ENCODE measurements at regions not wholly inside any gene's neighbourhood (a gene's known extent, or its start where the extent isn't known, plus 50 kb on each side); places are given as distances from the start of the nearest gene placed in this dataset.
"Not testable (repeated sequence)": the region's sequence is repeated elsewhere in the genome, so short reads cannot be mapped to it uniquely, and the experiment has no call there.

DNA sequence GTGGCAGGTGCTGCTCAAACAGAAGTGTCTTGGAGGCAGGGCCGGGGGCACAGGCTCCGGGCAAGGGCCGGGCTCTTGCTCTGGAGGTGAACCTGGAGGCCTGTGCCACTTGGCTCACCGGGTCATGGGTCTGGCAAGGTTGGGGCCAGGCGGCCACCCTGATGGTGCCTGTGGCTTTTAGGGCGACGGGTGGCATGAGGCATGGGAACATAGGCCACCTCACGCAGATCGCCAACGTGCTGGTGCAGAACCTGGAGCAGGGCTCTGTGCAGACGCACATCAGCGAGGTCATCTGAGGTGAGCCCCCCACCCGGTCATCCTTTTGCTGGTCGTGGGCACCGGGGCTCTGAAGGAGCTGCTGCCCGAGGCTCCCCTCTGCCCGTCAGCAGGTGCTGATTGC lies 202.7 kb downstream of the LIPI start:
- not testable (repeated sequence) for DNase-seq

GRCh38 chr21:14006144-14006543 lies 204.6 kb downstream of the LIPI start:
- DNase-seq: not testable (repeated sequence)

- not testable (repeated sequence) for DNase-seq
Measured at GRCh38 chr21:13986996-13987958, 223.5 kb downstream of the LIPI start.

GRCh38 chr21:13985865-13986863 lies 224.6 kb downstream of the LIPI start:
- not testable (repeated sequence) for DNase-seq

DNA sequence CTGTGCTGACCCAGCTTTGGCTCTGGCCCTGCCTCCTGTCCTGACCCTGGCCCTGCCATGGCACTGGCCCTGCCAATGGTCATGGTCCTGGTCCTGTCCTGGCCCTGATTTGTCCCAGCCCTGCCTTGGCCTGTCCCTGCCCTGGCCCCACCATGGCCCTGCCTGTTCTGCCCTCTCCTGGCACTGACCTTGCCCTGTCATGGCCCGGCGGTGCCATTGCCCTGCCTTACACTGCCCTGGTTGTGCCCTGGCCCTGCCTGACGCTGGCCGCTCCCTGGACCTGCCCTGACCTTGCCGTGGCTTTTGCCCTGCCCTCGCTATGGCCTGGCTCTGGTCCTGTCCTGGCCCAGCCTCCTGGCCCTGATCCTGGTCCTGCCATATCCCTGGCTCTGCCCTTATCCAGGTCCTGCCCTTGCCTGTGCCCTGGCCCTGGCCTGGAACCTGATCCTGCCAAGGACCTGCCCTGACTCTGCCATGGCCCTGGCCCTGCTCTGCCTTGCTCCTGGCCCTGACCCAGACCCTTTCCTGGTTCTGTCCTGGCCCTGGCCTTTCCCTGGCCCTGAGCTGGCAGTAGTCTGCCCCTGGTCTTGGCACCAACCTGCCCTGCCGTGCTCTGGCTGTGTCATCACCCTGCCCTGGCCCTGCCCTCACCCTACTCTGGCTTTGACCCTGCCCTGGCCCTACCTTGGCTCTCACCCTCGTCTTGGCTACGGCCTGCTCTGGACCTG lies 225.5 kb downstream of the LIPI start:
- not testable (repeated sequence) for DNase-seq

- DNase-seq: not testable (repeated sequence)
Measured at GRCh38 chr21:13984728-13985127, 226.0 kb downstream of the LIPI start.

GRCh38 chr21:13981176-13982087 lies 229.3 kb downstream of the LIPI start:
- not testable (repeated sequence) for DNase-seq

DNA sequence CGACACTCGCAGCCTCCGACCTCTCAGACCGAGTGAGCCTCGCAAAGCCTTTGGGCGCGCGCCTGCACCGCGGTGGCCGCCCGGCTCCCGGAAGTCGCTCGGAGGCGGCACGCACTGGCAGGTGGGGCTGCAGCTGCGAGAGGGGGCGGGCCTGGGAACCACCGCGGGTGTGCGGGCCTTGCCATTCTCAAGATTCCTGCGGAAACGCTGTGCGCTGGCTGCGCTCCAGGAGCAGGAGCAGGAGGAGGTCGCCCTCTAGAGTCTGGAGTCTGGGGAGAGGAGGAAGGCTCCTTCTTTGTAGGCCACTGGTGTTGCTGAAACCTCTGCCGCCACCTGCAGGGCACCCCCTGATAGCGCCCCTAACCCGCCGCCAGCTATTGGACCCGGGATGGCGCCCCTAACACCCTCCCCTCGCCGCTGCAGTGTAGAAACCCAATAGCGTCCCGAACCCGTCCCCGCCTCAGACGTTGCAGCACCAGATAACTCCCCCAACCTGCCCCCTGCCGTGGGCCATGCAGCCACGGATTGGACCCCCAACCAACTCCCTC lies 230.6 kb downstream of the LIPI start:
- not testable (repeated sequence) for DNase-seq

- DNase-seq: not testable (repeated sequence)
Measured at GRCh38 chr21:13979608-13980007, 231.1 kb downstream of the LIPI start.

GRCh38 chr21:13974582-13974981 lies 236.2 kb downstream of the LIPI start:
- DNase-seq: not testable (repeated sequence)

DNA sequence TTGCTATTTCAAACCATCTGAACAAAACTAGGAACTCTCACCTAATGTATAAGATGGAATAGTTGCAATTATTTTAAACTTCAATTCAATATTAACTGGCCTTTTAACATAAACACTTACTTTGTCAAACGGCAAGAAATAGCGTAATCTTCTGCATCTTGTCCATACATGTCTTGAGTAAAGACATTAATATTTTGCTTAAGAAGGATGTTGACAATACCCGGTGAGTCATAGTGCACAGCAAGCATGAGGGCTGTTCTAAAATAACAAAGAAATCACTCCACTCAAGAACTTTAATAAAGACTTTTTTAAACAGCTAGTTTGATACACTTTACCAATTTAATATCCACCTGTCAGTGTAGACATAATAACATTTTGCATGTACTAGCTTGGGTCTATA lies 240.9 kb downstream of the LIPI start:
- DNase-seq: not testable (repeated sequence)

DNA sequence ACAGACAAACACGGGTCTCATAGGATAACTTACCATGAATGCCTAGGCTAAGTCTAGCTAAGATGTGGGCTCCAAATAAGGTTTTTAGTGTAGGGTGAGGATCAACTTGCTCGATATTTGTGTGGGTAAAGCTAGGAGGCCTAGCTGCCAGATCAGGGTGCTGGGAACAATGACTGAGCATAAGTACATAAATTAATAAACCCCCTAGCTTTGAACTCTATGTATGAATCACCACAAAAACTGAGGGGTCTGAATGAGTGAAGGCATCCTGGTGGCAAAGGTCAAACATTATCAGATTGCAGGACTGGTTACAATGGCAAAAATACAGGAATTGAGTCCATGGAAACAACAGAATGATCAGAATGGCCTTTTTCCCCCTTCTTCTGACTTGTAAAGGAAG lies 241.8 kb downstream of the LIPI start:
- DNase-seq: not testable (repeated sequence)

DNA sequence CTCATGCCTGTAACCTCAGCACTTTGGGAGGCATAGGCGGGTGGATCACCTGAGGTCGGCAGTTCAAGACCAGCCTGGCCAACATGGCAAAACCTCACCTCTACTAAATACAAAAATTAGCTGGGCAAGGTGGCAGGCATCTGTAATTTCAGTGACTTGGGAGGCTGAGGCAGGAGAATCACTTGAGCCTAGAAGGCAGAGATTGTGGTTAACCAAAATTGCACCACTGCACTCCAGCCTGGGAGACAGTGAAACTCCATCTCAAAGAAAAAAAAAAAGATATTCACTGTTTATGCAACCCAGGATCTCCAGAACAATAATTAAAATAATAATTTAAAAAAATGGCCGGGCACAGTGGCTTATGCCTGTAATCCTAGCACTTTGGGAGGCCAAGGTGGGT lies 247.5 kb downstream of the LIPI start:
- DNase-seq: not testable (repeated sequence)

DNA sequence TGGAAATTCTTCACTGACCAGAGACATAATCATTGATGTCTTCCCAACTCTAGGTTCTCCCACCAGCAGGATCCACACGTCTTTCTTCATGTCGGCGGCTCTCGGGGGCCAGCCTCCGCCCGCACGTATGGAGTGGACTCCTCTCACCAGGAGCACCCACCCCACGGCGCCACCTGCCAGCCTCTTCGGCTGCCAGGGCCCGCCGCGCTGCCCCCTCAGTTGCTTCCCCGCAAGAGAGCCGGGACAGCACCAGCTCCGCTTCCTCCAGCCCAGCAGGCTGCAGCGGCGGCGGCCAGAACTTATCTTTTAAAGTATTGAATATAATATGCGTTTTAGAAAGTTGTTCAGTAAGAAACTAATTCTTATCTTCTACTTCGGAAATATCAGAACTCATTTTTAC lies 273.5 kb downstream of the LIPI start:
- DNase-seq: no peak

GRCh38 chr21:13936033-13936937 lies 274.5 kb downstream of the LIPI start:
- not testable (repeated sequence) for DNase-seq

- DNase-seq: not testable (repeated sequence)
Measured at GRCh38 chr21:13935396-13936032, 275.2 kb downstream of the LIPI start.

DNA sequence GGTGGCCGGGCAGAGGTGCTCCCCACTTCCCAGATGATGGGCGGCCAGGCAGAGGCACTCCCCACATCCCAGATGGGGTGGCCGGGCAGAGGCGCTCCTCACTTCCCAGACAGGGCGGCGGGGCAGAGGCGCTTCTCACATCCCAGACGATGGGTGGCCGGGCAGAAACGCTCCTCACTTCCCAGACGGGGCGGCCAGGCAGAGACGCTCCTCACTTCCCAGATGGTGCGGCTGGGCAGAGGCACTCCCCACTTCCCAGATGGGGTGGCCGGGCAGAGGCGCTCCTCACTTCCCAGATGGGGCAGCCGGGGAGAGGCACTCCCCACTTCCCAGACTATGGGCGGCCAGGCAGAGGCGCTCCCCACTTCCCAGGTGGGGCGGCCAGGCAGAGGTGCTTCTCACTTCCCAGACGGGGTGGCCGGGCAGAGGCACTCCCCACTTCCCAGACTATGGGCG lies 275.8 kb downstream of the LIPI start:
- not testable (repeated sequence) for DNase-seq

- DNase-seq: not testable (repeated sequence)
Measured at GRCh38 chr21:13923175-13923574, 287.6 kb downstream of the LIPI start.

DNA sequence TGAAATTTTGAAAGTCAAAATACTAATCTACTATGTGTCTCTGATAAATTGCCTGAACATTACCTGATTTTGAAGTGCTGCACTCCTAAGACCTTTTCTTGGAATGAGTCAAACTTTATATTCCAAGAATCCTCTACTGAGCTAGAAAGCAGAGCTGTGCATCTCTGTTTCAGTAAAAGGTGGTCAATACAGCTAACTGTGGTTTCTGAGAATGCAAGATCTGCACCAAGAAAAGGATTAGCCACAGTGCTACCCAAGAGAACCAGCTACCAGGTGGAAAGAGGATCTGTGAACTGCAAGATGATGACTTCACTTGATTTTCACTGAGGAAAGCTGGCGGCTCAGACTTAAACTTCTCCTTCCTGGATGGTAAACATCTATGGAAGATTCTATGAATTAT lies 289.3 kb downstream of the LIPI start:
- DNase-seq: not testable (repeated sequence)

Measured in NCI-H774 (cell line).